Endothelial cell of umbilical vein (primary cell): ENCODE measurements at regions not wholly inside any gene's neighbourhood (a gene's known extent, or its start where the extent isn't known, plus 50 kb on each side); places are given as distances from the start of the nearest gene placed in this dataset.

ENCODE experiments used
- BruUV-seq: library from RNA; stranded (reverse); fragments of 400-500 nt; replicated peaks from 2 replicates; lab custom pipeline; 2021; lab: Mats Ljungman, UMichigan
- CTCF ChIA-PET: fragments of 300-600, 350-600 bp; sonication (Branson Sonifier 250); formaldehyde crosslinking; loops from one replicate; lab custom pipeline; 2021; ENCODE audit warnings: antibody characterized with exemption, inconsistent platforms; lab: Charles Lee
- POLR2A ChIA-PET: fragments of 300-600, 350-600 bp; sonication (Branson Sonifier 250); formaldehyde crosslinking; loops from one replicate; lab custom pipeline; 2021; ENCODE audit warnings: antibody characterized with exemption, inconsistent platforms; lab: Charles Lee
- DNase-seq: peaks from one replicate; pipeline ENCODE4 v3.0.0-alpha.2; 2011; ENCODE audit warnings: low read depth, low spot score
- FAIRE-seq: peaks from 2 replicates; lab custom pipeline; 2011; peaks lifted over from hg19 to GRCh38; lab: Jason Lieb, UNC
- H2AFZ ChIP-seq: 2 replicates; pipeline ENCODE4 v1.6.0; 2012; ENCODE audit warnings: low read depth, low read length, control low read depth, inconsistent platforms
- H3K27ac ChIP-seq: 2 replicates; pipeline ENCODE4 v1.5.1; 2011; ENCODE audit warnings: low read depth, mild to moderate bottlenecking, control low read depth, low read length, moderate library complexity; ENCODE audit not compliant: insufficient read depth
- H3K27me3 ChIP-seq, 2 experiments: 2 replicates each; pipeline versions ENCODE4 v1.6.0 to v1.6.1; 2011; ENCODE audit warnings: low read length in 2 of 2, mixed read lengths in 1 of 2; ENCODE audit not compliant: control insufficient read depth in 2 of 2, insufficient read depth in 2 of 2
- H3K36me3 ChIP-seq, 2 experiments: 2 replicates in 1 of 2; 3 replicates in 1 of 2; pipeline ENCODE4 v1.5.1; 2011; ENCODE audit warnings: low read length in 2 of 2, mild to moderate bottlenecking in 1 of 2, moderate library complexity in 1 of 2; ENCODE audit not compliant: control insufficient read depth in 2 of 2, insufficient read depth in 2 of 2; ENCODE audit errors: extremely low read depth in 1 of 2
- H3K4me1 ChIP-seq: 3 replicates; pipeline ENCODE4 v1.5.1; 2011; ENCODE audit warnings: mild to moderate bottlenecking, low read length; ENCODE audit not compliant: control insufficient read depth, insufficient read depth; ENCODE audit errors: extremely low read depth
- H3K4me2 ChIP-seq: 2 replicates; pipeline ENCODE4 v1.6.1; 2011; ENCODE audit warnings: low read length, control low read depth, mixed read lengths; ENCODE audit not compliant: insufficient read depth
- H3K4me3 ChIP-seq, 3 experiments: fragments of 200-600 bp in 1 of 3; sonication (generic), shearing (Covaris generic) in 1 of 3; replicated peaks in 1 of 3; 2 replicates each; pipeline ENCODE4 v1.5.1; 2011 to 2016; ENCODE audit warnings: control low read depth in 3 of 3, low read length in 3 of 3, mild to moderate bottlenecking in 2 of 3, inconsistent platforms in 1 of 3, low read depth in 1 of 3, moderate library complexity in 1 of 3; ENCODE audit not compliant: insufficient read depth in 1 of 3
- H3K79me2 ChIP-seq: 2 replicates; pipeline ENCODE4 v1.6.0; 2012; ENCODE audit warnings: low read length, inconsistent platforms; ENCODE audit not compliant: control insufficient read depth, insufficient read depth
- H3K9ac ChIP-seq: replicated peaks from 2 replicates; pipeline ENCODE3; 2011; ENCODE audit warnings: low read length, control low read depth; ENCODE audit not compliant: insufficient read depth; ENCODE audit errors: extremely low read depth
- H3K9me1 ChIP-seq: replicated peaks from 3 replicates; pipeline ENCODE4 v1.6.0; 2011; ENCODE audit warnings: mild to moderate bottlenecking, low read length; ENCODE audit not compliant: control insufficient read depth, insufficient read depth; ENCODE audit errors: extremely low read depth
- H3K9me3 ChIP-seq: replicated peaks from 2 replicates; pipeline ENCODE4 v1.5.1; 2012; ENCODE audit warnings: low read length, inconsistent platforms; ENCODE audit not compliant: control insufficient read depth, insufficient read depth
- H4K20me1 ChIP-seq: replicated peaks from 2 replicates; pipeline ENCODE3; 2011; ENCODE audit warnings: mild to moderate bottlenecking, low read length; ENCODE audit not compliant: control insufficient read depth, insufficient read depth; ENCODE audit errors: extremely low read depth
- CTCF ChIP-seq, 2 donors: IDR thresholded peaks; 1 replicate in 1 of 2; 2 replicates in 1 of 2; pipeline ENCODE4 v1.5.1; 2011; ENCODE audit warnings: low read length in 2 of 2, mild to moderate bottlenecking in 2 of 2, moderate library complexity in 2 of 2, control low read depth in 1 of 2, inconsistent platforms in 1 of 2, low read depth in 1 of 2; ENCODE audit not compliant: insufficient read depth in 1 of 2; ENCODE audit errors: extremely low read depth in 1 of 2
- EZH2 ChIP-seq: IDR thresholded peaks from 2 replicates; pipeline ENCODE4 v1.6.1; 2012; ENCODE audit warnings: borderline replicate concordance, low read depth, mild to moderate bottlenecking, moderate library complexity, low read length, inconsistent platforms; ENCODE audit not compliant: severe bottlenecking
- FOS ChIP-seq: IDR thresholded peaks from 2 replicates; pipeline ENCODE4 v1.6.1; 2011; ENCODE audit warnings: mild to moderate bottlenecking, low read length, moderate library complexity, borderline replicate concordance; ENCODE audit not compliant: insufficient read depth
- GATA2 ChIP-seq: IDR thresholded peaks from 2 replicates; pipeline ENCODE4 v1.7.0; 2011; ENCODE audit warnings: low read depth, mild to moderate bottlenecking, moderate library complexity, mixed read lengths, low read length; ENCODE audit not compliant: insufficient read length, insufficient read depth
- JUN ChIP-seq: IDR thresholded peaks from 2 replicates; pipeline ENCODE4 v1.6.1; 2011; ENCODE audit warnings: borderline replicate concordance, low read depth; ENCODE audit not compliant: insufficient read length, insufficient read depth
- MAX ChIP-seq: IDR thresholded peaks from 2 replicates; pipeline ENCODE4 v1.6.1; 2011; ENCODE audit not compliant: insufficient read depth, insufficient read length
- MYC ChIP-seq: IDR thresholded peaks from one replicate; pipeline ENCODE4 v1.6.1; 2011; ENCODE audit warnings: mild to moderate bottlenecking, low read depth, low read length
- POLR2A ChIP-seq: IDR thresholded peaks from 2 replicates; pipeline ENCODE4 v1.6.1; 2012; ENCODE audit warnings: low read depth, mild to moderate bottlenecking, control low read depth, low read length
- POLR2AphosphoS5 ChIP-seq: IDR thresholded peaks from 2 replicates; pipeline ENCODE4 v1.6.1; 2012; ENCODE audit warnings: low read depth, mild to moderate bottlenecking, control low read depth, low read length, moderate library complexity; ENCODE audit not compliant: insufficient read depth
- dilution Hi-C: fragments of 300-500 bp; cut with MboI; formaldehyde crosslinking; loops from one replicate; pipeline ENCODE4 v1.15.0; 2019; ENCODE audit warnings: low sequenced_read_pairs; ENCODE audit not compliant: extremely low pct_ligation_motif_present
- intact Hi-C: fragments of 100-400 bp; cut with micrococcal nuclease; formaldehyde crosslinking; loops from one replicate; pipeline ENCODE4 v1.10.0; 2022

- Histone ChIP-seq H4K20me1 (no peaks in the 10 kb centered on the region), H3K9me3 (no peaks in the 10 kb centered on the region), H3K4me1 (no peaks in the 10 kb centered on the region), H3K4me2 (no peak overlapping the region), H3K27ac (no peak overlapping the region), H3K36me3 (no peaks in the 10 kb centered on the region), H3K79me2 (no peaks in the 10 kb centered on the region), H3K9me1 (no peaks in the 10 kb centered on the region), H2AFZ (no peak overlapping the region), H3K9ac (no peak overlapping the region), H3K27me3 (no peaks in the 10 kb centered on the region), H3K4me3 (no peak overlapping the region)
- CTCF ChIA-PET: interaction anchor here (1.3 kb wide), 1 partner anchor 17 kb away, joined by 3 read pairs; no protein-coding TSS in a partner anchor
- POLR2A ChIA-PET: no interaction called here
- FAIRE-seq (no peak), DNase-seq (no peak)
- dilution Hi-C loops (no loop called here), intact Hi-C loops (no loop called here)
- BruUV-seq: no TSS peak
- TF ChIP-seq POLR2A: no peak
- TF ChIP-seq JUN: no peak
- TF ChIP-seq POLR2AphosphoS5: no peak
- no peak for TF ChIP-seq GATA2
- no peak for TF ChIP-seq CTCF (IDR thresholded peaks at IDR 0.05; ENCODE audit: extremely low read depth in 1 of 2, insufficient read depth in 1 of 2, low read depth in 1 of 2, low read length in 2 of 2)
- no peak for TF ChIP-seq EZH2
- no peak for TF ChIP-seq MAX
- TF ChIP-seq MYC: no peak
- no peak for TF ChIP-seq FOS
Observed at GRCh38 chr4:29289118-29289517, 1431.1 kb upstream of the PCDH7 start.
